ENCODE measurements at regions not wholly inside any gene's neighbourhood (a gene's known extent, or its start where the extent isn't known, plus 50 kb on each side); places are given as distances from the start of the nearest gene placed in this dataset.

- TF ChIP-seq CTCF (IDR thresholded peaks at IDR 0.05; ENCODE audit: low read depth, low read length) (no peak), POLR2A (IDR thresholded peaks at IDR 0.05; ENCODE audit: extremely low read depth, insufficient read length) (no peak), MAX (IDR thresholded peaks at IDR 0.05; ENCODE audit: low read depth, low read length) (no peak), MYC (IDR thresholded peaks at IDR 0.05; ENCODE audit: low read depth, low read length) (no peak)
Observed at GRCh38 chr1:29547300-29547699, 311.0 kb downstream of the PTPRU start.

Measured in NB4 (cell line).